OCI-LY1 (cell line): ENCODE measurements at regions not wholly inside any gene's neighbourhood (a gene's known extent, or its start where the extent isn't known, plus 50 kb on each side); places are given as distances from the start of the nearest gene placed in this dataset.

ENCODE experiments used
- CTCF ChIP-seq: fragments of 200-600 bp; sonication (generic), shearing (Covaris generic); IDR thresholded peaks from 2 replicates; pipeline ENCODE4 v1.5.1; 2017; ENCODE audit warnings: mild to moderate bottlenecking, antibody characterized with exemption, low read length, moderate library complexity, mixed read lengths
- EZH2 ChIP-seq: fragments of 200-600 bp; sonication (generic), shearing (Covaris generic); IDR thresholded peaks from 2 replicates; pipeline ENCODE4 v1.8.0; 2017; ENCODE audit warnings: borderline replicate concordance, mixed run types, mild to moderate bottlenecking, antibody characterized with exemption, low read length, moderate library complexity, mixed read lengths

DNA sequence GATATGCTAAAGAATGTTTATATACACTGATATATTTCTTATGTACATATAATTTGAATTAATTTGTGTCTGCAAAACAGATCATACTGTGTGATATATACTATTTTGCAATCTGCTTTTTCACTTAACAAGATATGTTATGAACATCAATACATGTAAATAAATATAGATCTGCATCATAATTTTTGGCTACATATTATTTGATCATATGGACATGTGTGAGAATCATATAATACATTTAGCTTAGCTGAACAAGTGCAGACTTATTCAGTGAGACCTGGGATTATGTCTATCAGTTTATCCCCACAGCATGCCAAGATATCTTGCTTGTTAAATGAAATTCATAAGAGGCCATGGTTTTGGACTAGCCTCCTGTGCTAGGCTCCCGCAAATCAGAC lies 474.3 kb downstream of the ARHGEF28 start:
- TF ChIP-seq CTCF, result no peak
- TF ChIP-seq EZH2, result no peak
